ENCODE measurements at regions not wholly inside any gene's neighbourhood (a gene's known extent, or its start where the extent isn't known, plus 50 kb on each side); places are given as distances from the start of the nearest gene placed in this dataset.

DNA sequence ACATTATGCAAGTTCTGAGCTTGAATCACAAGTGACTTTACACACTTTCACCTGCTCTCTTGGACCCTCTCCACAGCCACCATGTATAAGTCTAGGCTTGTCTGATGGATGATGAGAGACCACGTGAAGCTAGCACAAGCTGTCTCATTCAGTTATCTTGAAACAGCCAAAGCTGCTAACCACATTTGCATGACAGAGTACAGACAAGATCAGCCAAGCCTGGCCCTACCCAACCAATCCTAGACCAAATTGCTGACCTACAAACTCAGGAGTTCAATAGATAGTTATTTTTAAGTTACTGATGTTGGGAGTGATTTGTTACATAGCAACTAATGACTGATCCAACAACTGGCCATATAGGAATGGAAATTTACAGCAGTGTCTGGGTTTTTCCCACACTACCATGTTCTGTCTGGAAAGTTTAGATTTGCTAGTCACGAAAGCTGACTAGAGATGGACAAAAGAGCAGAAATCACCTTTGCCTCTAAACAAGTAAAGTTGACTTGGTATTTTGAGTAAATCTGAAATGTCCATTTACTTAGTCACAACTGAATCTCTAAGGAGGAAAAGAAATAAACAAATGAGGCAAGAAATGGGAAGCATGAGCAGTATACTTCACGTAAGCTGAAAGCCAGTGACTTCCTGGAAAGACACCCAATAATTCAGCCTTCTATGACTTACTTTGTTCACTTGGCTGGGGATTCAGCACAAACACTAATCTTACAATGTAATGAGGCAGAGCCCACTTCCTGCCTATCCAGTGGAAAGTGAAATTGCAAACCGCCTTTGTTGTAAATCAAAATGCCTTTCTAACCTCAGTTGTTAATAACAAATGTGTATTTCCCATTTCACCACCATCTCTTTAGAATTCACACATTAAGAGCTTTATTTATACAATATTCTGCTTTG lies 101.7 kb downstream of the FAM181B start (continued):
- TF ChIP-seq, protein P1, sequence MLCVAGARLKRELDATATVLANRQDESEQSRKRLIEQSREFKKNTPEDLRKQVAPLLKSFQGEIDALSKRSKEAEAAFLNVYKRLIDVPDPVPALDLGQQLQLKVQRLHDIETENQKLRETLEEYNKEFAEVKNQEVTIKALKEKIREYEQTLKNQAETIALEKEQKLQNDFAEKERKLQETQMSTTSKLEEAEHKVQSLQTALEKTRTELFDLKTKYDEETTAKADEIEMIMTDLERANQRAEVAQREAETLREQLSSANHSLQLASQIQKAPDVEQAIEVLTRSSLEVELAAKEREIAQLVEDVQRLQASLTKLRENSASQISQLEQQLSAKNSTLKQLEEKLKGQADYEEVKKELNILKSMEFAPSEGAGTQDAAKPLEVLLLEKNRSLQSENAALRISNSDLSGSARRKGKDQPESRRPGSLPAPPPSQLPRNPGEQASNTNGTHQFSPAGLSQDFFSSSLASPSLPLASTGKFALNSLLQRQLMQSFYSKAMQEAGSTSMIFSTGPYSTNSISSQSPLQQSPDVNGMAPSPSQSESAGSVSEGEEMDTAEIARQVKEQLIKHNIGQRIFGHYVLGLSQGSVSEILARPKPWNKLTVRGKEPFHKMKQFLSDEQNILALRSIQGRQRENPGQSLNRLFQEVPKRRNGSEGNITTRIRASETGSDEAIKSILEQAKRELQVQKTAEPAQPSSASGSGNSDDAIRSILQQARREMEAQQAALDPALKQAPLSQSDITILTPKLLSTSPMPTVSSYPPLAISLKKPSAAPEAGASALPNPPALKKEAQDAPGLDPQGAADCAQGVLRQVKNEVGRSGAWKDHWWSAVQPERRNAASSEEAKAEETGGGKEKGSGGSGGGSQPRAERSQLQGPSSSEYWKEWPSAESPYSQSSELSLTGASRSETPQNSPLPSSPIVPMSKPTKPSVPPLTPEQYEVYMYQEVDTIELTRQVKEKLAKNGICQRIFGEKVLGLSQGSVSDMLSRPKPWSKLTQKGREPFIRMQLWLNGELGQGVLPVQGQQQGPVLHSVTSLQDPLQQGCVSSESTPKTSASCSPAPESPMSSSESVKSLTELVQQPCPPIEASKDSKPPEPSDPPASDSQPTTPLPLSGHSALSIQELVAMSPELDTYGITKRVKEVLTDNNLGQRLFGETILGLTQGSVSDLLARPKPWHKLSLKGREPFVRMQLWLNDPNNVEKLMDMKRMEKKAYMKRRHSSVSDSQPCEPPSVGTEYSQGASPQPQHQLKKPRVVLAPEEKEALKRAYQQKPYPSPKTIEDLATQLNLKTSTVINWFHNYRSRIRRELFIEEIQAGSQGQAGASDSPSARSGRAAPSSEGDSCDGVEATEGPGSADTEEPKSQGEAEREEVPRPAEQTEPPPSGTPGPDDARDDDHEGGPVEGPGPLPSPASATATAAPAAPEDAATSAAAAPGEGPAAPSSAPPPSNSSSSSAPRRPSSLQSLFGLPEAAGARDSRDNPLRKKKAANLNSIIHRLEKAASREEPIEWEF (IDR thresholded peaks at IDR 0.05; ENCODE audit: insufficient replicate concordance, low read depth, low read length): no peak
- TF ChIP-seq CHD1 (IDR thresholded peaks at IDR 0.05; ENCODE audit: low read depth, low read length) (no peak), RAD51 (IDR thresholded peaks at IDR 0.05) (no peak), MTA2 (IDR thresholded peaks at IDR 0.05; ENCODE audit: low read depth) (no peak), RBBP5 (conservative IDR thresholded peaks at IDR 0.05) (no peak), GABPA (IDR thresholded peaks at IDR 0.05; ENCODE audit: low read depth) (no peak), ZNF622 (IDR thresholded peaks at IDR 0.05) (no peak)

GRCh38 chr11:82610671-82611070 lies 123.0 kb downstream of the FAM181B start:
- ChIA-PET CTCF (no interaction called here), RAD21 (ENCODE audit: unreplicated experiment) (no interaction called here), POLR2A (no interaction called here), SMC1A (ENCODE audit: uncharacterized antibody, unreplicated experiment) (interaction anchor here (1.4 kb wide), 1 partner anchor 21 kb away, joined by 3 read pairs; no protein-coding TSS in a partner anchor)
- H3K36me3 ChIP-seq (ENCODE audit: control insufficient read depth in 2 of 2, insufficient read depth in 2 of 2, low read length in 1 of 2): no peaks in the 10 kb centered on the region
- no peaks in the 10 kb centered on the region for H3K27me3 ChIP-seq (replicated peaks in 1 of 2; ENCODE audit: control insufficient read depth in 2 of 2, insufficient read depth in 2 of 2, low read length in 1 of 2)
- FAIRE-seq (no peak), ATAC-seq (no peak), DNase-seq (ENCODE audit: low read depth, low spot score) (no peak)
- no peak overlapping the region for H3K9ac ChIP-seq (ENCODE audit: control insufficient read depth, insufficient read depth, low read length)
- H3K79me2 ChIP-seq (ENCODE audit: control insufficient read depth, insufficient read depth, low read length): no peaks in the 10 kb centered on the region
- TF ChIP-seq BCL11A (IDR thresholded peaks at IDR 0.05; ENCODE audit: low read depth, low read length) (no peak), TAF1 (IDR thresholded peaks at IDR 0.05; ENCODE audit: borderline replicate concordance, low read depth, low read length) (no peak), EZH2 (IDR thresholded peaks at IDR 0.05; ENCODE audit: borderline replicate concordance, control insufficient read depth, low read depth, low read length) (no peak)
- H3K9me3 ChIP-seq (replicated peaks; ENCODE audit: control insufficient read depth, insufficient read depth, low read length): no peaks in the 10 kb centered on the region
- in situ Hi-C loops (cut with MboI): no loop called here
- no peak overlapping the region for H3K4me2 ChIP-seq (ENCODE audit: control insufficient read depth, insufficient read depth)
- H3K4me3 ChIP-seq: no peak overlapping the region
- H4K20me1 ChIP-seq (ENCODE audit: control insufficient read depth, insufficient read depth): no peaks in the 10 kb centered on the region
- no peak overlapping the region for H2AFZ ChIP-seq (ENCODE audit: control insufficient read depth, low read depth, low read length)
- intact Hi-C loops (cut with micrococcal nuclease; ENCODE audit: unreplicated experiment): no loop called here
- no peaks in the 10 kb centered on the region for H3K4me1 ChIP-seq (ENCODE audit: control insufficient read depth, insufficient read depth, low read length)
- BruUV-seq (replicated peaks): no TSS peak
- no peak overlapping the region for H3K27ac ChIP-seq (ENCODE audit: control insufficient read depth, insufficient read depth)
